Amygdala (tissue), 56 donors: ENCODE measurements at regions not wholly inside any gene's neighbourhood (a gene's known extent, or its start where the extent isn't known, plus 50 kb on each side); places are given as distances from the start of the nearest gene placed in this dataset.
A peak's percentile ranks its signal among the peaks of the same experiment; 100 is the strongest.

Experiments used
- DNase-seq, 56 donors: peaks; one replicate each; lab custom pipeline; 2025; lab: John Stamatoyannopoulos, UW

GRCh38 chr10:10845826-10846503 lies 171.7 kb upstream of the CELF2 start:
- DNase-seq: no peak

GRCh38 chr10:10846504-10846900 lies 171.2 kb upstream of the CELF2 start:
- no peak for DNase-seq

DNA sequence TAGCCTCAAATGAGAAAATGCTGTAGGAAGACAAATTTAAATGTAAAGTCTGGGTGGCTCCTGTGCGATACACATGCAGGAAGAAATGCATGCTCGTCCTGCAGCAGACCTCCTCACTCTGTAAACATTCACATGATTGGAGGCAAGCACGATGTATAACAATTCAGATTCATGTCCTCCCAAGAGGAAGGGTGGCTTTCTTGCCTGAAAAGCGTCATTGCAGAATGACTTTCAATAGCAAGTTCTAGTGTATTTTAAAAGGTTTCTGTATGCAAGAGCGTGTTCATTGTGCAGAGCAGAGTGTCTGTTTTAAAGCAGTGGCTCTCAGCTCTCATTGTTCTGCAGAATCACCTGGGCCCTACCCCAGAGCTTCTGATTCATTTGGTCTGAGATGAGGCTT lies 170.3 kb upstream of the CELF2 start:
- DNase-seq: peak in 2 of 56 donors; percentile 7 to 13

DNA sequence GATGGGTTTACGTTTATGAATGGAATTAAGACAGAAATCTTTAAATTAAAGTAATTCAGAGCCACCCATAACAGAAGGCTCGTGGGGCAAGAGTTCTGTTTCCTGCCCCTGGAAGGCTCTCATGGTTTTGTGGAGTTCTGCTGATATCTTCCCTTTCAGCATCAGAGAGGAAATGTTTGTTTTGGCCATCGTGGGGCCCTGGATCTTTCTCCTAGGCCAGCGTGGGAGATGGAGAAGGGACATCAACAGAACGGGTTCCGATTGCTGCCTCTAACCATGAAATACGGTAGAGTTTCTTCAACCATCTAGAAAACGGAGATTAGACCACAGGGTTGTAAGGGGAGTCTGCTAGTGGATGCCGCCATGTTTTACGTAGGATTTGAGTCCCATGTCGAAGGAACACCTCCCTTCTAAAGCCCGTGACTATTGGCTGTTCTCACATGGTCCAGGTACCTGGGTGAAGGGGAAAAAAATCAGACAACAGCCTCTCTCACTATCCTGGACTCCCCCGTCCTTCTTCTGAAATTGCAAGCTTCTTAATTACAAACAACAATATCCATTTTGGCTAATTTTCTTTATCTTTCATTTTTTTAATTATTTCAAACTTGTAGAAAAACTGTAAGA lies 169.1 kb upstream of the CELF2 start:
- DNase-seq: no peak

DNA sequence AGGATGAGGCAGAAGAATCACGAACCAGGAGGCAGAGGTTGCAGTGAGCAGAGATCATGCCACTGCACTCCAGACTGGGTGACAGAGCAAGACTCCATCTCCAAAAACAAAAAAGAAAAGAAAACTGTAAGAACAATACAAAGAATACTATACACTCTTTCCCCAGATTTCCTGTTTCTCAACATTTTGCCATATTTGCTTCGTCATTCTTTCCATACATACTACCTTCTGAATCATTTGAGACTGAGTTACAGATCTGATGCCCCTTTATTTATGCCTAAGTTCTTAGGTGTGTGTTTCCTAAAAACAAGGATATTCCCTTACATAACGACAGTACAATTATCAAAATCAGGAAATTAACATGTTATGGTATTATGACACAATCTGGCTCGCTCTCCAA lies 168.4 kb upstream of the CELF2 start:
- DNase-seq: no peak

GRCh38 chr10:10850214-10850613 lies 167.5 kb upstream of the CELF2 start:
- no peak for DNase-seq

GRCh38 chr10:10852464-10852863 lies 165.2 kb upstream of the CELF2 start:
- no peak for DNase-seq

DNA sequence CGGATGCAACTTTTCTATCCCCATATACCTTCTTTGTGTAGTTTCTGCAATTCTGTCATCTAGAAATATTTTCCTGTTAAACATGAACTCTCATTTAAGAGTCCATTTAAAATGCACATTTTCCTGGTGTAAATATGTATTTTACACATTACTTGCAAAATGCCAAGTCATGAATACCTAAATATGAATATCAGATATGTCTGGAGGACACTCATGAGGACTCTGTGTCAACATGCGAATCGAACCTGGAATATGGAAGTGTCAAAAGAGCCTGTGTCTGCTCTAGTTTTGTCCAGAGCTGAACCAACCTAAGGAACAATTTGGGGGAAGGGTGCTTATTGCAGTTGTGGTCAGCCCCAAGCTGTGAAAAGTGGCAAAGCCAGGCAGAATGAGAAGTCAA lies 163.7 kb upstream of the CELF2 start:
- DNase-seq: no peak

DNA sequence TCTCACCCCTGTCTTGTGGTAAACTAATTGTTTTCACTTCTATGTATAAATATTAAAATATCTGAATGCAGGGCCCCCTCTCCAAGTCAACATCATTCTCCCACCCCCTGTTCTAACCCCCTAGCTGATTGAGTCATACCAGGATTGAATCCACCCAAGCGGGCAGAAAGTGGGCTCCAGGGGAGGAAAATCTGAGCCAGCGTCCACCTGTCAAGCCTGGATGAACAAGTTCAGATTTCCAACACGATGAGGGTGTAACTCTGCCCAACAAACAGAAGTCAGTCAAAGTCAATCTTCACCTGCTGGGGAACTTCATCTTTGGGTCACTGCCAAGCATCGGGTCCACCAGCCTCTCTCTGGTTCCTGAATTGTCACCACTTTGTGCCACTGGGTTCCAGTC lies 162.9 kb upstream of the CELF2 start:
- no peak for DNase-seq

- DNase-seq: no peak
Measured at GRCh38 chr10:10855151-10855581, 162.5 kb upstream of the CELF2 start.

GRCh38 chr10:10860455-10860976 lies 157.2 kb upstream of the CELF2 start:
- DNase-seq: no peak

DNA sequence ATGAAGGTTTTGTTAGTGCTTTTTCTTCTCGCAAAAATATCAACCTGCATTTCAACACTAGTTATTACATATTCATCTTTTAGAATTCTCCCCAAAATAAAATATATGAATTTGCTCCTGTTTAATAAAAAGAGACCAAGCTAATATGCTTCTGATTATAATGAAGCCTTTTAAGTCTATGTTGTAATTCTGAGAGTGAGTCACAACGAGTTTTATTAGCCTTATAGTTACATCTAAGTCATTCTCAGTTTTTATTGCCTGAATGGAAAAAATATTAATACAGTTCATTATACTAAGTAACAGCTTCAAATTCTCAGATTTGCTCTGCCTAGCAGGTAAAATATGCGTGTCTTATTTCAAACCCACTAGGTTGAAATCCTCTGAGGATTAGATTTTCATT lies 152.4 kb upstream of the CELF2 start:
- no peak for DNase-seq

DNA sequence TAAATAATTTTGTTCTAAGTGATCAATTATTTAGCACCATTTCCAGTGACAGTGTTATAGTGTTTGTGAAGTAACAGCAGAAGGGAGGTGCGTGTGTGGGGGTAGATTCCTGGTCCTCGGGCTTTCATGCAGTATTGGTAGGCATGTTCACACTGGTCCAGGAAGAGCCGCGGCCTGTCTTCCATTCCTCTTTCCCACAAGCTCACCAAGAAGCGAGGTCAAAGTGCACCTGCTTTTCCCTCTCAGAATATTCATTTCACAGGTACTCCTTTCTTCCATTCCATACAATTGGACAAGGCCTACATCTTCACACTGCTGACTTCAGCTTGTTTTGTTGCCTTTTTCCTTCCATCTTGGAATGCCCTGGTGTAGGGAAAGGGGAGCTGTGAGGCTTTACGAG lies 151.8 kb upstream of the CELF2 start:
- DNase-seq: no peak

DNA sequence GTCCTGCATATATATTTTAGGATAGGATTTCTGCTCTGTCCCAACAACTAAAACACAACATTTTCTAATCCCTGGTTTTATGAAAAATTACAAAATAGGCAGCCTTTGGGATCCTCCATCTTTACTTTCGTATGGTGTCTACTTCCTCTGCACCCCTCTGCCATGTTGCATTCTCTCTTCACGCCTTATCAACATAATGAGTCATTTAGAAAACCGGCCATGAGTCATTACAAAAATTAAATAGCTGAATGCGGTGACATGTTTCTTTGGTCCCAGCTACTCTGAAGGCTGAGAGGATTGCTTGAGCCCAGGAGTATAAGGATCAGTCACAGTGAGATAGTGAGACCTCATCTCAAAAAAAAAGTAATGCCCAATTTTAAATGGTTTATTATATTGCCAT lies 148.1 kb upstream of the CELF2 start:
- DNase-seq: no peak

DNA sequence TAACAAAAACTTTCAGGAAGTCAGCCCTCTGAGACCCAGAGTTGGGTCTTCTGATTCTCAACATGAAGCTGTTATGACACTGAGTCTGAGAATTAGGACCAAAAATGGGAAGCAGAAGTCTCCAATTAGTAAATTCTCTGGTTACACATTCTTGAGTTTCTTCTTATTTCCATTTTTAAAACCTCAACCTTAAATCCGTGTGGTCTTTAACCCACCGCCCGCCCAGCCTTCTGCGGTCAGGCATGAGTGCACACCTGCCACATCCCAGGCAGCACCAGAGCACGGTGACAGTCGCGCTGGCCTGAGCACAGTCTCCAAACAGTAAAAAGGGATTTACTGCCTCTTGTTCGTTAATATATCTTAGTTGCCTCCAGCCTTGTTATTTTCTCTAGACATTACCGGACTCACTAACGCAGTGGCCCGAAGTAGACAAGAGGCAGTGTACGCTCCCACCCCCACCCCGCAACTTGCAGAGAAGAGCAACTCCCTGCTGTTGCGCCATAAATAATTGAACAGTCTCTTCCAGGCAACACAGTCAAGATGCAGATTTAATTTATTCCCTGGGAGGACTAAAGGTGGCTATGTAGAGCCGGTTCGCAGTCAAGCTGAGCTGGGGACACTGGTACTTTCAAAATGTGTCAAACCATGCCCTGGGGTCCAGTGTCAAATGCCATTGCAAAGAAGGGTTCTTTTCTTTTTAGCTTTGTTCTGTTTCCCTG lies 147.0 kb upstream of the CELF2 start:
- no peak for DNase-seq

GRCh38 chr10:10871352-10871751 lies 146.3 kb upstream of the CELF2 start:
- no peak for DNase-seq

GRCh38 chr10:10872035-10872673 lies 145.5 kb upstream of the CELF2 start:
- DNase-seq: no peak

GRCh38 chr10:10872764-10873163 lies 144.9 kb upstream of the CELF2 start:
- no peak for DNase-seq

DNA sequence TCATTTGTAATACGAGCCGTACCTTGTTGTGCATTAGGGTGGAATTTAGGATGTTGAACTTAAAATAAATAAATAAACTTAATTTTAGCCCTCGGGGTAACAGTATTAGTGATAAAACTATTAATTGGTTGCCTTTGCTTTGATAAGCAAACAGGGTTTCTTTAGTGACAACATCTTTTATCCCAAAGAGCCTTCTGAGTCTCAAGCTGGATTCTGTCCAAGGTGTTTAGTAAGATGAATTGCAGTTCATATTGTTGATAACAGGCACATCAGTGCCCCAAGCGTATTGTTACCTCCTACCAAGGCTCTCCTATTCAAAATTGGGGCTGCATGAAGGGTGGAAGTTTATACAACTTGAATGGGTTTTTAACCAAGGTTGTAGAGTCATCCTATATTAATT lies 144.4 kb upstream of the CELF2 start:
- no peak for DNase-seq

DNA sequence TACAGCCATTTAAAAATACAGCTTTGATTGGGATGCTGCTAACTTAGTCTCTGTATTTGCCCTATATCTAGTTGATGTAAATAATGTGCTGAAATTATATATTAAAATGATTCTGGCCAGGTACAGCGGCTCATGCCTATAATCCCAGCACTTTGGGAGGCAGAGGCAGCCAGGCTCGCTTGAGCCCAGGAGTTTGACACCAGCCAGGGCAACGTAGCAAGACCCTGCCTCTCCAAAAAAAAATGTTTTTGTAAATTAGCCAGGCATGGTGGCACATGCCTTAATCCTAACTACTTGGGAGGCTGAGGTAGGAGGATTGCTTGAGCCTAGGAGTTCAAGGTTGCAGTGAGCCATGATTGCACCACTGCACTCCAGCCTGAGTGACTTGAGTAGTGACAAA lies 143.8 kb upstream of the CELF2 start:
- no peak for DNase-seq

- DNase-seq: no peak
Measured at GRCh38 chr10:10878963-10879362, 138.7 kb upstream of the CELF2 start.
